CD4-positive, alpha-beta T cell treated with Interleukin-15 for 1 hour (primary cell): ENCODE measurements at regions not wholly inside any gene's neighbourhood (a gene's known extent, or its start where the extent isn't known, plus 50 kb on each side); places are given as distances from the start of the nearest gene placed in this dataset.

Source experiments
- DNase-seq: peaks from one replicate; pipeline ENCODE4 v3.0.0-alpha.2; 2020

- DNase-seq, result no peak
These were observed 395.8 kb upstream of the ADAMTSL1 start for GRCh38 chr9:18077941-18078678.

DNA sequence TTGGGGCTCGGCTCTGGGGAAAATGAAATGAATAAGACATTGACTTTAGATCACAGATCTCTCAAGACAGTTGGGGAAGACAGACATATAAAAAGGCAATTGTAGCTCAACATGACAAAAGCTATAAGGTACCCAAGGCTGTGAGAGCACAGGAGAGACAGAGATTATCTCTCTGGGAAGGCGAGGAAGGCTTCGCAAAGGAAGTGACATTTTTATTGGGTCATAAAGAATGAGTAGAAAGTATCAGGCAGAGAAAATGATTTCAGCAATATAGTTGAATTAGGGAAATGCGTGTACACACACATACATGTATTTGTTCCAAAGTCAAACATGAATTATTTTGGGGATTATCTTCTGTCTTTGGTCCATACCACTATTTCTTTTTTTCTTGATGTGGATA lies 381.8 kb upstream of the ADAMTSL1 start:
- DNase-seq, result no peak

DNA sequence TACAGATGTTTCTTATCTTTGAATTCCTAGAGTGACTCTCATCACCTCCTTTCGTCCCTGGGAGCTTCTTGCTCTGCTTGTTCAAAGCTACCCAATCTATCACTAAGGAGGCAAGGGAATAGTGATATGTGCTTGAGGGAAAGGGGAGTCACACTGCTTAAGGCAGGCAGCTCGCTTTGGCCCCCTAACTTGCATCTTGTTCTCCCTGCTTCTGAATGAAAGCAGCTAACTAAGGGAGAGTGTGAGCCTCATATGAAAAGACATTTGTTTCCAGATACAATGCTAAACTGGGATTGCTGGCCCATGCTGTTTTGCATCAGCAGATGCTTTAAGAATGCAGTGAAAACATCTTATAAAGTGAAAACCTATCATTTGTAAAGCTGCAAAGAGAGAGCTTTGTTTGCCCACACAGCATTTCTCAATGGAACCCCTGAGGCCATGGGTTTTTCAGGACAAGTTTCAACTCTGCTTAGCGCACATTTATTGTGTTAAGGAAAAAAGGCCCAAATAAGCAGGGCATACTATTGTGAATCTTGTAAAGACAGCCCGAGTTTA lies 367.9 kb upstream of the ADAMTSL1 start:
- no peak for DNase-seq

DNA sequence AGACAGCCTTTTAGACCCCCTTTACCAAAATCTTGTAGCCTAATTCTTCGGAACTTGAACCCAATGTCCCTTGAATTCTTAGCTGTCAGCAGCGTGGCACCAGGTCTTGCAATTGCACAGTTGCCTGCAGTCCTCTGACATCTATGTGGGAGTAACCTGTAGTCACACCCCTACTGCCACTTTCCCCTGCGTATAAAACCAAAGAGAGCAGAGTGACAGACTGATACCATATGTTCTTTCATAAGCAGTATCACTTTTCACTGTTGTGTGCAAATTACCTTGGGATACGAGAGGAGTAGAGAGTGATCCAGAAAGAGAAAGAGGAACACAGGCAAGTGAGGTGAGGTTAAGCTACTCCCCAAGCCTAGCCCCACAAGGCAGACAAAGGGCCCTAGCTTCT lies 364.3 kb upstream of the ADAMTSL1 start:
- no peak for DNase-seq

- DNase-seq, result no peak
These were observed 362.8 kb upstream of the ADAMTSL1 start for GRCh38 chr9:18111146-18111545.

DNA sequence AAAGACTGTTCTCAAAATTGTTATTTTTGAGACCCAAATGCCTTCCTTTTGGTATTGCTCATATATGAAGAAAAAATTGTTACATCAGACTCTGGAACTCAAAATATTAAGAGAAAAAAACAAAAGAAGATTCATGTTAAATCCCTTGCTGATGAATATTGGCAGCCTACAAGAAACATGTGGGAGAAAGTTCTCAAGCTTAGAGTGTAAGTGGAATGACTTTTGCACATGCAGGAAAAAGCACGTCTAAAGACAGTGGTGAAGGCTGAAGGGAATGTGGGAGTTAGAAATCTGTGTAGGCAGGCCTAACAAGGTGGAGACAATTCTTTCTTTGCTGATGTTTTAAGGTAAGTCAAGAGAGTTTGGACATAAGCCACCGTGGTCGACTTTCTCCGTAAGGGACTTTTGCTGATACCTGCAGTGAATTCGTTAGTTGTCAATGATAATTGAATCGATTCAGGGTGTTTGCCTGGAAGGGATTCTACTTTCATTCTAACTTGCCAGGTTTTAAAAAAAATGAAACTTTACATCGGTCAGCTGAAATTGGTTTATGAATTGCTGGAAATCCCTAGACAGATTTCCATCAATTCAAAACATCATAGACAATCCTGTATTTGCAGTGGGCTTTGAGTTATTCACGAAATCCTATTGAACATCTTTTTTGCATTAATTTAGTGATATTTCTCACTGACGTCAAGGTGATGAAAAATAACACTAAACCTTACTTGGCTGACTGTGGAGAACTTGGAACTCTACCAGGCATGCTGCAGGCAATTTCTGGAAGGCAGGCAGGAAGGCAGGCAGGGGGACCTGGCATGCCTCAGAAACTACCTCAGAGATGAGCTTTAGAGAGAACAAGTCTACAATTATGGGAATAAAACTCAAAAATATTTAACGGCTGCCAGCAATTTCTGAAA lies 359.1 kb upstream of the ADAMTSL1 start:
- DNase-seq, result no peak

DNA sequence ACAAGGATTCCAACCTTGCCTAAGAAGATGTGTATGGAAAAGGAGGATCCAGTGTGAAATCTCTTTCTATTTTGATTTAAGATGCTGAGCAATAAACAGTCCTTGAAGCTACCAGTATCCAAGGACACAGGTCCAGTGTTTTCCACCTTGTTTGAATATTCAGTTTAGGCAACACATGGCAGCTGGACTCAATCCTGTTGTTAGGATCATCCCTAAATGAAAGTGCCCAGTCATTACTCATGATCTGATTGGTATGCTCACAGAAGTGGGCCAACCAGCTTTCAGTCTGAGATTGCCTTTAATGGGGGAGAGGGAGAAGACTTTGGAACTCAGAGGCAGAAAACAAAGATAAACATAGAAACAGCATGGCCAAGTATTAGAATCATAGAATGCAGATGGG lies 355.7 kb upstream of the ADAMTSL1 start:
- no peak for DNase-seq

GRCh38 chr9:18122171-18122570 lies 351.8 kb upstream of the ADAMTSL1 start:
- DNase-seq, result no peak

- no peak for DNase-seq
These were observed 349.2 kb upstream of the ADAMTSL1 start for GRCh38 chr9:18124760-18125159.

DNA sequence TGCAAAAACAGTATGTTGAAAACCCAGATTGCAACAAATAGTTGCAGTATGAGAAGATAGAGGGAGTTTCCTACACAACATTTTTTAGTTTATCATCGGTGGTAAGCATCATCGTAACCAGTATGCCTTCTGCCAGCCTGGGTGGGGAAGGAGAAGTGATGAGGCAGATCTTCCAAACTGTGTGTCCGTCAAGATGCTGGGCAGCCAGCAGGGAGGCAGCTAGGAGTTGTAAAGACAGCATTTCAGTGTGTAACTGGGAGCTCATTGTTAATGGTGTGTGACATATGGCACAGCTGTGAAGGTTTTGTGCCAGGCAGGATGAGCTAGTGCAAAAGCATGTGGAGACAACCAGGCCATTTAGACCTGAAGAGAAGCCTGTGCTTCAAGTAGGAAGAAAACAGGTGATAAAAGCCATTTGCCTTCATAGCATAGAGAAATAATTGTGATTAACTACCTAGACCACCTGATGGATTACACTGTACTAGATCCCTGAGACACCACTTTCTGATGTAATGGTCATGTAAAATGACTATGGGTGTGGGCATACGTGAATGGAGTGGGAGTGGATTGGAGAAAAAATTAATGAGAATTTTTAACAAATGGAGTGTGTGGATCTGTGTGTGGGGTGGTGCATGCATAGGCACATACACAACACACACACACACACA lies 347.0 kb upstream of the ADAMTSL1 start:
- no peak for DNase-seq

DNA sequence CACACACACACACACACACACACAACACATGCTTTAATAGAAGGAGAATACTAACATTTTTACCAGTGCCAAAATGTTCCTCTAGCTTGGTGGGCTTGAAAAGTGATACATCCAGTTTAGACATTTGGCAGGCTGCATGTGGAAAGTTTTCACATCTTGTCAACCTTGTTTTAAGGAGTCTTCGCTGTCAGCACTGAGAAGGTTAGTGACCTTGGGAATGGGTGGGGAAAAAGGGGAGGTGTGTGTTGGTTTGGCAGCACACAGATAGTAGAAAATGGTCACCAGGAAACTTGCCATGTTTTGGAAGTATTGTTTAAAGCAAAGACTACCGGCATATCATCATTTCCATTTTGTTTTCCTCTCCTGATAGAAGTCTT lies 346.5 kb upstream of the ADAMTSL1 start:
- no peak for DNase-seq

- no peak for DNase-seq
These were observed 344.1 kb upstream of the ADAMTSL1 start for GRCh38 chr9:18129809-18130334.

- DNase-seq, result no peak
These were observed 337.5 kb upstream of the ADAMTSL1 start for GRCh38 chr9:18136354-18136994.

DNA sequence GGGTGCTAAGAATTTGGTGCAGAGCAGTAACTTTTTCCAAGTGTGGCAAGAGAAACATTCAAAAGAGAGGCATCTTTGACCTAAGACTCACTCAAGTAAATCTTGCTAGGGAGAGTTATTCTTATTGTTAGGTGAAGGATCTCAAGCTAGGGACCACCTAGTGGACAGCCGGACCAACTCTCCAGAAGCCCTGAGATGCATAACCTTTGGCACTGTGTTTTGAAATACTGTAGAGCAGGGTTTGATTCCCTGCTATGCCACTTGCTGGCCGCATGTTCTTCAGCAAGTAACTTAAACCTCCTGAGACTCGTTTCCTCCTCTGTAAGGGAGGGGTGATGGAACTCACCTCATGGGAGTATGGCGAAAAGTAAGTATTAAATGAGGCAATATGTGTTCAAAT lies 336.1 kb upstream of the ADAMTSL1 start:
- no peak for DNase-seq

DNA sequence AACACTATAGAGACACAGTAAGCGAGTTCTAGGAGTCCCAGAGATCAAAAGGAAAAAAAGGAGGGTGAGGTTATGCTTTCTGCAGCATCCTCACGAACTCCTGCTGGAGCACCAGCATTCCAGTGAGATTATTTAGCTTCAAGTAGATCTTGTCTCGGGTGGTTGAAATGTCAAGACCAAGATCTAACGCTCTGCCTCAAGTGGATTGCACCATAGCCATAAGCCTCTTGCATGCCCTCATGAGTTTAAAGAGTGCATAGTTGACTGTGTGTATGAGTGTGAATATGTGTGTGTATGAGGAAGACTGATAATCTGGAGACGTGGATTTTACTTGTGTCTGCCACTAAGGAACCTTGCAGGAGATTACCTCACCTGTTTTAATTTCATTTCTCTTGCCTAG lies 335.3 kb upstream of the ADAMTSL1 start:
- no peak for DNase-seq

GRCh38 chr9:18141681-18142080 lies 332.3 kb upstream of the ADAMTSL1 start:
- no peak for DNase-seq

DNA sequence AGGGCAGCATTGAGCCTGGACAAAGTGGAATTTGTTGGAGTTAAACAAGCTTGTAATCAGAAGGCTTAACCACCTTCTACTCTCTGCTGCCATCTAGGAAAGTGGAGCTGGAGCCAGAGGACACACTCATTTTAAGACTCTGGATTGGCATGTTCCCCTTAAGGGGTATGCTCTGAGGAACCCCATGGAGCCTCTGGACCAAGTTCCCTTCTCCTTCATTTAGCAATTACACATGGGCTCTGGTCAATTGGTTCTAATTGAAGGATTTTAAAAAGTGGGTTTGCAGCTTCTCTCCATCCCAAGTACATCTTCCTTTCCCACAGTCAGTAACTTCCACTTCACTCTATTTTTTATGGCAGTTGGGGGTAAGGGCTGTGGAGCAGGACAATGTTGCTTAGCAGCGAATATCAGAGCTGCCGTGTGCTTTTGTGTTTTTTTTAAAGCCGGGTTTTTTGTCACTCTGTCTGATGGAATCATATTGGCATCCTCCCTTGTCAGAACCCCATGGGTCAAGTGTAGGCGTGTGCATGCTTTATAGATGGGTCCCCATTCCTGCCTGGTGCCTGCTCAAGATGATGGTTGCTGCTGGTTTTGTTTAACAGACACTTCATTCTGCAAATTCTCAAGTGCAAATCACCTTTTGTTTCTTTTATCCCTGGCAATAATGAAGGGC lies 330.7 kb upstream of the ADAMTSL1 start:
- DNase-seq, result no peak

DNA sequence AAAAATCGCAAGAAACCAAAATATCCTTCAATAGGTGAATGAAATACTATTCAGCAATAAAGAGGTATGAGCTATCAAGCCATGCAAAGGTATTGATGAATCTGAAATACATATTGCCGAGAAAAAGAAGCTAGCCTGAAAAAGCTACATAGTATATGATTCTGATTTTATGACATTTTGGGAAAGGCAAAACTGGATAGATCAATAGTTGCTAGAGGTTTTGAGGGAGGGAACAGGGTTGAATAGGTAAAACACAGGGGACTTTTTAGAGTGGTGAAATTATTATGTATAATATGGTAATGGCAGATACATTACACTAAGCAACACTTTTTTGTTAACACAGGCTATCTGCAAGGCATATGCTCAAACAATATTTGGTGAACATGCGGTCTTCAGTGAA lies 327.6 kb upstream of the ADAMTSL1 start:
- no peak for DNase-seq

DNA sequence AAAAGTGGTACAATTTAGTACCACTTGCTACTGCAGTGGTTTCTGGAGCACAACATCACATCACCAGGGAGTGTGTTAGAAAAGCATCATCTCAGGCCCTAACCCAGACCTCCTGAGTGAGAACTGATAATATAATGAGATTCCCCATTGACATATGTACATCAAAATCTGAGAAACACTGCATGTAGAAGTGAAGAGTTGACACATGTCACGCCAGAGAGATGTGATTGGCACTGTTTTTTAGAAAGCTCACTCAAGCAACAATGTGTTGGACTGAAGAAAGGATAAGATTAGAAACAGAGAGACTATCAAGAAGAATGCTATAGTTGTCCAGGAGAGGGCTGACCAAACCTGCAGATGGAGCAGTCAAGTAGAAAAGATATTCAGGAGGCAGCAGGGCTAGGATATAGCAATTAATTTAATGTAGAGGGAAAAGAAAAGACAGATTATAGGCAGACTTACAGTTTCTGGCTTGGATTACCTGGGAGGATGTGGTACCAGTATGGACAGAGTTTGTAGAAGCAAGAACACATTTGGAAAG lies 324.4 kb upstream of the ADAMTSL1 start:
- no peak for DNase-seq

- DNase-seq, result no peak
These were observed 319.3 kb upstream of the ADAMTSL1 start for GRCh38 chr9:18154661-18155060.

GRCh38 chr9:18159254-18159653 lies 314.7 kb upstream of the ADAMTSL1 start:
- DNase-seq, result no peak

DNA sequence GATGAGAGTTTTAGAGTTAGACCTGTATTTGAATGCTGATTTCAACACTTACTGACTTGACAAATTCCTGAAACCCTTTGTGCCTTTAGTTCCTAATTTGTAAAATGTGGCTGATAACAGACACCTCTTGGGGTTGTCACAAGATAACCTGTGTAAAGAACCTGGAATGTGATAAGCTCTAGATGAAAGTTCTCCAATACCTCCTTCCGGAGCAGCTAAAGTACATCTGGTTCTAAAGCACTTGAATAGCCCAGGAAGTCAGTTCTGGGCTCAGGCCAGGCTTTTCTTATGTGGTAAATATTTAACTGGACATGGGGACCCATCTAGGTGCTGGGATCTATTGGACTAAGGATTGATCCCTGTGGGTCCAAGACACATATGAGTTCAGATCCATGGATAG lies 310.8 kb upstream of the ADAMTSL1 start:
- no peak for DNase-seq
